ENCODE measurements at regions not wholly inside any gene's neighbourhood (a gene's known extent, or its start where the extent isn't known, plus 50 kb on each side); places are given as distances from the start of the nearest gene placed in this dataset.

DNA sequence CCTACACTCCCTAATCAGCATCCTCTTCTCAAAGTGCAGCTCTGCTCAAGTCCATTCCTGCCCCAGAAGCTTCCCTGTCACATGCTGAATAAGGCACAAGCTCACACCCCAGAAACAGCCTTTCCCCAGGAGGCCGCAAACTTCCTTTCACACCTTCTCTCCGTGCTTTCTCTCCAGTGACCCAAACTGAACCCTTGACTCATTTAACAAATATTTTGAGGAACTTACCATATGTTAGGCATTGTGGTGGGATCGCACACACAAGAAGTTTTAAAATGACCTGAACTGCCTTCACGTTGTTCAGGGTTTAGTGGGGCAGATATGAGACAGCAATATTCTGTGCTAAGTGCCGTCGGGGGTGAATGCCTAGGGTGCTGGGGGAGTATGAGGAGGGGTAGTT is 161.3 kb downstream of the INSIG2 start:
- intact Hi-C loops (cut with DNase I, micrococcal nuclease): no loop called here
- no peaks in the 10 kb centered on the region for H3K9me3 ChIP-seq (ENCODE audit: control insufficient read depth in 1 of 2, insufficient read depth in 1 of 2, low read length in 2 of 2)
- H3K4me3 Mint-ChIP-seq: no peak overlapping the region
- H3K36me3 ChIP-seq (ENCODE audit: insufficient read depth, low read length): no peaks in the 10 kb centered on the region
- H3K9me3 Mint-ChIP-seq: no peaks in the 10 kb centered on the region
- H3K27ac ChIP-seq (ENCODE audit: low read depth in 1 of 2, low read length in 2 of 2): no peak overlapping the region
- H3K4me3 ChIP-seq (ENCODE audit: low read length): no peak overlapping the region
- no peak overlapping the region for H3K27ac Mint-ChIP-seq
- POLR2A ChIA-PET: no interaction called here
- no peak for TF ChIP-seq CTCF (IDR thresholded peaks at IDR 0.05)
- no peaks in the 10 kb centered on the region for H3K36me3 Mint-ChIP-seq (ENCODE audit: low read depth)
- no peak for DNase-seq
- peaks cover under 1 to 5% of the 10 kb centered on the region in 2 experiments for H3K27me3 ChIP-seq (ENCODE audit: control insufficient read depth in 1 of 2, insufficient read depth in 2 of 2, low read length in 2 of 2)
- no peaks in the 10 kb centered on the region for H3K4me1 Mint-ChIP-seq (ENCODE audit: low read depth)
- CTCF ChIA-PET: no interaction called here
- no peak for ATAC-seq (ENCODE audit: poor library complexity)
- H3K27me3 Mint-ChIP-seq: peaks cover 28% of the 10 kb centered on the region
- H3K4me1 ChIP-seq (ENCODE audit: insufficient read depth, low read length): no peaks in the 10 kb centered on the region

DNA sequence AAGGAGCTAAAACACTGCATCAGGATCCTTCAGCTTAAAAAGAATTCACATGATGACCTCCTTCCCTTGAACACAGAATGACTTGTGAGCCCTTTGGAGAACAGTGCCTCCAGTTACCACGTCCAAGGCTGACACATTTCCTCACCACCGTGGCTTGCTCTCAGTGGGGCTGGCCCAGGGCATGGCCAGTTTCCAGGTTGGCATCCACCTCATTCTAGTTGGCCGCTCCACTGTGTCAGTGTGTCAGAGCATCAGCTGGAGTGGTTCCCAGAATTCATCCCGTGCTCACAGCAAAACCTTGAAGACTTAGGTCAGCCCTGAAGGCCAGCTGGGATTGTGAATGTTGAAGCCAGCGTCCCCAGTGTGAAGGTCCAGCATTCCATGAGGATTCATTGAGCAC is 158.5 kb downstream of the INSIG2 start:
- DNase-seq: no peak
- intact Hi-C loops (cut with DNase I, micrococcal nuclease): no loop called here
- no peak for TF ChIP-seq CTCF (IDR thresholded peaks at IDR 0.05)
- Mint-ChIP-seq H3K27me3 (peaks cover 34% of the 10 kb centered on the region), H3K4me1 (ENCODE audit: low read depth) (no peaks in the 10 kb centered on the region), H3K9me3 (no peaks in the 10 kb centered on the region), H3K4me3 (no peak overlapping the region), H3K36me3 (ENCODE audit: low read depth) (no peaks in the 10 kb centered on the region), H3K27ac (no peak overlapping the region)
- H3K4me3 ChIP-seq (ENCODE audit: low read length): no peak overlapping the region
- no peak overlapping the region for H3K27ac ChIP-seq (ENCODE audit: low read depth in 1 of 2, low read length in 2 of 2)
- no peaks in the 10 kb centered on the region for H3K4me1 ChIP-seq (ENCODE audit: insufficient read depth, low read length)
- ChIA-PET POLR2A (no interaction called here), CTCF (no interaction called here)
- H3K36me3 ChIP-seq (ENCODE audit: insufficient read depth, low read length): no peaks in the 10 kb centered on the region
- peaks cover 0 to 5% of the 10 kb centered on the region in 2 experiments for H3K27me3 ChIP-seq (ENCODE audit: control insufficient read depth in 1 of 2, insufficient read depth in 2 of 2, low read length in 2 of 2)
- H3K9me3 ChIP-seq (ENCODE audit: control insufficient read depth in 1 of 2, insufficient read depth in 1 of 2, low read length in 2 of 2): no peaks in the 10 kb centered on the region
- no peak for ATAC-seq (ENCODE audit: poor library complexity)

DNA sequence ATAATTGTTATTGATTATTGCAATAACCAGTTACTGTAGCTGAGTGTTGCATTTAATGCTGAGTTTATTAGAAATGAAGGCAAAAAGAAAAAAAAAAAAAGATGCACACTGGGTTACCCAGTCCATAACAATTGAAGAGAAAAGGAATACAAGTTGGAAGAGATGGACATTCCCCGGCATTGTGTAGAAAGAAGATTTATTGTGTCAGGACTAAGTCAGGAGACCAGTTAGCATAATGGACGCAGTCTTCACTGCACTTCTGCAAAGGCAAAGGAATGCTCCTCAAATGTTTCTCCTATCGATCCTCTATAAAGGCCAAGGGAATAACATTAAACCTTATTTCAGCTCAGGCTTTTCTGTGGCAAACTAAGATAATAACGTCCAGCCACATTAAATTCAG is 157.8 kb downstream of the INSIG2 start:
- Mint-ChIP-seq H3K9me3 (no peaks in the 10 kb centered on the region), H3K4me3 (no peak overlapping the region), H3K27ac (no peak overlapping the region), H3K4me1 (ENCODE audit: low read depth) (no peaks in the 10 kb centered on the region), H3K36me3 (ENCODE audit: low read depth) (no peaks in the 10 kb centered on the region), H3K27me3 (peaks cover 29% of the 10 kb centered on the region)
- ATAC-seq (ENCODE audit: poor library complexity): no peak
- Histone ChIP-seq H3K36me3 (ENCODE audit: insufficient read depth, low read length) (no peaks in the 10 kb centered on the region), H3K4me3 (ENCODE audit: low read length) (no peak overlapping the region), H3K4me1 (ENCODE audit: insufficient read depth, low read length) (no peaks in the 10 kb centered on the region), H3K9me3 (ENCODE audit: control insufficient read depth in 1 of 2, insufficient read depth in 1 of 2, low read length in 2 of 2) (no peaks in the 10 kb centered on the region), H3K27me3 (ENCODE audit: control insufficient read depth in 1 of 2, insufficient read depth in 2 of 2, low read length in 2 of 2) (peaks cover 0 to 5% of the 10 kb centered on the region in 2 experiments), H3K27ac (ENCODE audit: low read depth in 1 of 2, low read length in 2 of 2) (no peak overlapping the region)
- DNase-seq: no peak
- ChIA-PET CTCF (no interaction called here), POLR2A (no interaction called here)
- intact Hi-C loops (cut with DNase I, micrococcal nuclease): no loop called here
- TF ChIP-seq CTCF (IDR thresholded peaks at IDR 0.05): no peak
